ENCODE measurements at regions not wholly inside any gene's neighbourhood (a gene's known extent, or its start where the extent isn't known, plus 50 kb on each side); places are given as distances from the start of the nearest gene placed in this dataset.

DNA sequence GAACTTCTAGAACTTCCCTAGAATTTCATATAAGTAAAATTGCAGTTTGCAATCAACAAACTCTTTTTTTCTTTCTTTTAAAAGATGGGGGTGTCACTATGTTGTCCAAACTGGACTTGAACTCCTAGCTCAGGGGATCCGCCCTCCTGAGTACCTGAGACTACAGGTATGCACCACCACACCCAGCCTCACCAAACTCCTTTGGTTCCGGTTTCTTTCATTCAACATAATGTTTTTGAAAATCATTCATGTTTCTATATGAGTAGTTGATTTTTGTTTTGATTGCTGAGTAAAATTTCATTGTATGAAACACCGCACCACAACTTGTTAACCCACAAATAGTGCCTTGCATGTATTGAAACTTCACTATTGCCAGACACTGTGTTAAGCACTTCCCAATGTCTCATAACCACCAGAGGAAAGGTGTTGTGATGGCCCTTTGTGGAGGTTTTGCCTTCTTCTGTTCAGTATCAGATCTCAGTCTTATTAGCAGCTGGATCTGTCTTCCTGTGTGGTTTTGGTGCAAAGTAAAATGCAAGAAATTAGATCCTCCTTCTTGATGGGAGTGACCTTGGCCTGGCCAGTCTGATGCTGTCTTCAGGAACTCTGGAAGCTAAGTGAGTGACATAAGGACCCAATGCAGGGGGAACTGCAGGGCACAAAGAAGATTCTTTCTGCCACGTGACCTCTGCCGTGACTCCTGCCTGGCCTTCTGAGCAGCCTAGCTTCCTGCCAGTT lies 78.8 kb upstream of the UBE2E1 start:
- TF ChIP-seq, protein P1, sequence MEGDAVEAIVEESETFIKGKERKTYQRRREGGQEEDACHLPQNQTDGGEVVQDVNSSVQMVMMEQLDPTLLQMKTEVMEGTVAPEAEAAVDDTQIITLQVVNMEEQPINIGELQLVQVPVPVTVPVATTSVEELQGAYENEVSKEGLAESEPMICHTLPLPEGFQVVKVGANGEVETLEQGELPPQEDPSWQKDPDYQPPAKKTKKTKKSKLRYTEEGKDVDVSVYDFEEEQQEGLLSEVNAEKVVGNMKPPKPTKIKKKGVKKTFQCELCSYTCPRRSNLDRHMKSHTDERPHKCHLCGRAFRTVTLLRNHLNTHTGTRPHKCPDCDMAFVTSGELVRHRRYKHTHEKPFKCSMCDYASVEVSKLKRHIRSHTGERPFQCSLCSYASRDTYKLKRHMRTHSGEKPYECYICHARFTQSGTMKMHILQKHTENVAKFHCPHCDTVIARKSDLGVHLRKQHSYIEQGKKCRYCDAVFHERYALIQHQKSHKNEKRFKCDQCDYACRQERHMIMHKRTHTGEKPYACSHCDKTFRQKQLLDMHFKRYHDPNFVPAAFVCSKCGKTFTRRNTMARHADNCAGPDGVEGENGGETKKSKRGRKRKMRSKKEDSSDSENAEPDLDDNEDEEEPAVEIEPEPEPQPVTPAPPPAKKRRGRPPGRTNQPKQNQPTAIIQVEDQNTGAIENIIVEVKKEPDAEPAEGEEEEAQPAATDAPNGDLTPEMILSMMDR (IDR thresholded peaks at IDR 0.05; ENCODE audit: low read depth, low read length), result no peak
- TF ChIP-seq EZH2phosphoT487 (IDR thresholded peaks at IDR 0.05; ENCODE audit: low read depth), result no peak
